ACC112 (cell line): ENCODE measurements at regions not wholly inside any gene's neighbourhood (a gene's known extent, or its start where the extent isn't known, plus 50 kb on each side); places are given as distances from the start of the nearest gene placed in this dataset.
"Not testable (repeated sequence)": the region's sequence is repeated elsewhere in the genome, so short reads cannot be mapped to it uniquely, and the experiment has no call there.

Experiments
- H2AFZ ChIP-seq: fragments of 200-600 bp; sonication (generic); one replicate; pipeline ENCODE4 v1.6.0; 2017; ENCODE audit warnings: antibody characterized with exemption, low read length; ENCODE audit not compliant: unreplicated experiment
- H3K27ac ChIP-seq: fragments of 200-600 bp; sonication (generic); 2 replicates; pipeline ENCODE4 v1.5.1; 2014; ENCODE audit warnings: low read depth, mild to moderate bottlenecking, antibody characterized with exemption, low read length, moderate library complexity
- H3K27me3 ChIP-seq: fragments of 200-600 bp; sonication (generic); 2 replicates; pipeline ENCODE4 v1.6.1; 2014; ENCODE audit warnings: mild to moderate bottlenecking, antibody characterized with exemption, low read length, moderate library complexity, mixed read lengths; ENCODE audit not compliant: insufficient read depth
- H3K36me3 ChIP-seq: fragments of 200-600 bp; sonication (generic); 2 replicates; pipeline ENCODE4 v1.6.1; 2016; ENCODE audit warnings: mild to moderate bottlenecking, antibody characterized with exemption, low read length, moderate library complexity, mixed read lengths; ENCODE audit not compliant: insufficient read depth
- H3K4me1 ChIP-seq: fragments of 200-600 bp; sonication (generic); one replicate; pipeline ENCODE4 v1.6.1; 2016; ENCODE audit warnings: low read length, mixed read lengths; ENCODE audit not compliant: insufficient read depth, unreplicated experiment, control insufficient read depth
- H3K4me3 ChIP-seq: fragments of 200-600 bp; sonication (generic); 2 replicates; pipeline ENCODE4 v1.5.1; 2014; ENCODE audit warnings: mild to moderate bottlenecking, low read depth, low read length
- H3K79me2 ChIP-seq: fragments of 200-600 bp; sonication (generic); one replicate; pipeline ENCODE4 v1.6.0; 2016; ENCODE audit warnings: low read length; ENCODE audit not compliant: control insufficient read depth, unreplicated experiment, insufficient read depth

GRCh38 chr2:19106376-19106775 is 252.0 kb downstream of the OSR1 start:
- Histone ChIP-seq H3K27me3 (no peaks in the 10 kb centered on the region), H2AFZ (no peak overlapping the region), H3K4me1 (no peaks in the 10 kb centered on the region), H3K27ac (no peak overlapping the region), H3K4me3 (no peak overlapping the region), H3K79me2 (no peaks in the 10 kb centered on the region), H3K36me3 (no peaks in the 10 kb centered on the region)

GRCh38 chr2:19104503-19104902 is 253.9 kb downstream of the OSR1 start:
- H2AFZ ChIP-seq = no peak overlapping the region
- H3K36me3 ChIP-seq = no peaks in the 10 kb centered on the region
- no peak overlapping the region for H3K4me3 ChIP-seq
- no peaks in the 10 kb centered on the region for H3K4me1 ChIP-seq
- H3K27ac ChIP-seq = no peak overlapping the region
- H3K79me2 ChIP-seq = no peaks in the 10 kb centered on the region
- no peaks in the 10 kb centered on the region for H3K27me3 ChIP-seq

- H3K79me2 ChIP-seq = no peaks in the 10 kb centered on the region
- H3K4me1 ChIP-seq = no peaks in the 10 kb centered on the region
- no peak overlapping the region for H2AFZ ChIP-seq
- no peak overlapping the region for H3K27ac ChIP-seq
- no peaks in the 10 kb centered on the region for H3K27me3 ChIP-seq
- no peak overlapping the region for H3K4me3 ChIP-seq
- no peaks in the 10 kb centered on the region for H3K36me3 ChIP-seq
Observed at GRCh38 chr2:19102696-19103423, 255.6 kb downstream of the OSR1 start.

GRCh38 chr2:19101968-19102367 is 256.5 kb downstream of the OSR1 start:
- no peak overlapping the region for H3K4me3 ChIP-seq
- H2AFZ ChIP-seq = no peak overlapping the region
- H3K79me2 ChIP-seq = no peaks in the 10 kb centered on the region
- H3K36me3 ChIP-seq = no peaks in the 10 kb centered on the region
- H3K4me1 ChIP-seq = no peaks in the 10 kb centered on the region
- H3K27me3 ChIP-seq = no peaks in the 10 kb centered on the region
- no peak overlapping the region for H3K27ac ChIP-seq

GRCh38 chr2:19100570-19100969 is 257.9 kb downstream of the OSR1 start:
- H3K36me3 ChIP-seq = no peaks in the 10 kb centered on the region
- H3K27me3 ChIP-seq = no peaks in the 10 kb centered on the region
- no peak overlapping the region for H3K4me3 ChIP-seq
- no peaks in the 10 kb centered on the region for H3K79me2 ChIP-seq
- H3K4me1 ChIP-seq = no peaks in the 10 kb centered on the region
- H3K27ac ChIP-seq = no peak overlapping the region
- H2AFZ ChIP-seq = no peak overlapping the region

GRCh38 chr2:19099181-19099580 is 259.2 kb downstream of the OSR1 start:
- H3K79me2 ChIP-seq = no peaks in the 10 kb centered on the region
- H3K4me1 ChIP-seq = no peaks in the 10 kb centered on the region
- H3K36me3 ChIP-seq = no peaks in the 10 kb centered on the region
- H3K4me3 ChIP-seq = no peak overlapping the region
- no peaks in the 10 kb centered on the region for H3K27me3 ChIP-seq
- H3K27ac ChIP-seq = no peak overlapping the region
- H2AFZ ChIP-seq = no peak overlapping the region

- no peaks in the 10 kb centered on the region for H3K36me3 ChIP-seq
- no peak overlapping the region for H2AFZ ChIP-seq
- no peaks in the 10 kb centered on the region for H3K79me2 ChIP-seq
- no peak overlapping the region for H3K4me3 ChIP-seq
- no peak overlapping the region for H3K27ac ChIP-seq
- H3K4me1 ChIP-seq = no peaks in the 10 kb centered on the region
- no peaks in the 10 kb centered on the region for H3K27me3 ChIP-seq
Observed at GRCh38 chr2:19098467-19099160, 259.8 kb downstream of the OSR1 start.

GRCh38 chr2:19089476-19089875 is 268.9 kb downstream of the OSR1 start:
- not testable (repeated sequence) for H3K36me3 ChIP-seq, H3K27me3 ChIP-seq, H2AFZ ChIP-seq, H3K79me2 ChIP-seq, H3K27ac ChIP-seq, H3K4me1 ChIP-seq, H3K4me3 ChIP-seq

- H3K27ac ChIP-seq = no peak overlapping the region
- peak overlapping the region; percentile 3 for H2AFZ ChIP-seq
Observed at GRCh38 chr2:19086231-19086651, 272.2 kb downstream of the OSR1 start.

GRCh38 chr2:19078709-19079108 is 279.7 kb downstream of the OSR1 start:
- H3K27me3 ChIP-seq = no peaks in the 10 kb centered on the region
- H3K4me1 ChIP-seq = peaks cover 4% of the 10 kb centered on the region
- H3K79me2 ChIP-seq = no peaks in the 10 kb centered on the region
- H2AFZ ChIP-seq = no peak overlapping the region
- no peak overlapping the region for H3K27ac ChIP-seq
- H3K36me3 ChIP-seq = no peaks in the 10 kb centered on the region
- no peak overlapping the region for H3K4me3 ChIP-seq

More at GRCh38 chr2:19086231-19086651, 272.2 kb downstream of the OSR1 start:
- no peaks in the 10 kb centered on the region for H3K79me2 ChIP-seq
- no peaks in the 10 kb centered on the region for H3K4me1 ChIP-seq
- no peaks in the 10 kb centered on the region for H3K36me3 ChIP-seq
- no peaks in the 10 kb centered on the region for H3K27me3 ChIP-seq
- no peak overlapping the region for H3K4me3 ChIP-seq

- Histone ChIP-seq H2AFZ (no peak overlapping the region), H3K27me3 (no peaks in the 10 kb centered on the region), H3K27ac (no peak overlapping the region), H3K79me2 (no peaks in the 10 kb centered on the region), H3K4me3 (no peak overlapping the region), H3K36me3 (no peaks in the 10 kb centered on the region), H3K4me1 (peaks cover 18% of the 10 kb centered on the region)
Observed at GRCh38 chr2:19073522-19073921, 284.9 kb downstream of the OSR1 start.
